Ovary (tissue), 7 donors: ENCODE measurements at regions not wholly inside any gene's neighbourhood (a gene's known extent, or its start where the extent isn't known, plus 50 kb on each side); places are given as distances from the start of the nearest gene placed in this dataset.

Experiments
- DNase-seq, 5 donors: peaks; one replicate each; pipeline ENCODE4 v3.0.0-alpha.2; 2019 to 2020
- H3K27ac ChIP-seq, 2 donors: fragments of 200-600 bp; one replicate each; pipeline versions ENCODE4 v1.5.1 to v1.8.0; 2019 to 2022
- H3K27me3 ChIP-seq: fragments of 200-600 bp; one replicate; pipeline ENCODE4 v1.8.0; 2022
- H3K36me3 ChIP-seq: fragments of 200-600 bp; sonication (generic); one replicate; pipeline ENCODE4 v1.5.1; 2019
- H3K4me1 ChIP-seq: one replicate; pipeline ENCODE4 v1.8.1; 2013; ENCODE audit warnings: mild to moderate bottlenecking, moderate library complexity; ENCODE audit not compliant: insufficient read depth
- H3K4me3 ChIP-seq: fragments of 200-600 bp; sonication (generic); one replicate; pipeline ENCODE4 v1.5.1; 2017
- H3K9me3 ChIP-seq, 2 donors: fragments of 200-600 bp in 1 of 2; sonication (generic) in 1 of 2; one replicate each; pipeline versions ENCODE4 v1.5.1 to v1.8.1; 2013 to 2019; ENCODE audit warnings: mild to moderate bottlenecking in 1 of 2, moderate library complexity in 1 of 2
- CTCF ChIP-seq, 3 donors: fragments of 450-650 bp in 2 of 3; fragments of 200-600 bp in 1 of 3; IDR thresholded peaks; one replicate each; pipeline versions ENCODE4 v1.5.1 to v1.8.0; 2016 to 2022; ENCODE audit warnings: antibody characterized with exemption in 3 of 3, mild to moderate bottlenecking in 1 of 3
- EP300 ChIP-seq: sonication (generic); formaldehyde crosslinking; IDR thresholded peaks from one replicate; pipeline ENCODE4 v1.6.1; 2017; ENCODE audit warnings: antibody characterized with exemption
- POLR2A ChIP-seq: fragments of 450-650 bp; IDR thresholded peaks from one replicate; pipeline ENCODE4 v1.6.1; 2017; ENCODE audit warnings: antibody characterized with exemption, mild to moderate bottlenecking, moderate library complexity
- WGBS, 3 donors: extraction: QIAGEN DNeasy Blood & Tissue Kit in 1 of 3; methylation state at CpG; one replicate each; pipeline versions ENCODE4 v1.1.5 to v1.1.7; 2013 to 2017; 5-methylcytosine and 5-hydroxymethylcytosine counted together
- intact Hi-C, 4 donors: fragments of 100-400 bp; cut with DNase I; formaldehyde crosslinking; loops; one replicate each; pipeline versions ENCODE4 v1.11.0 to v1.15.1; 2022 to 2023
- donor health status: DM: no; HTN: no; CAD: no; lungs with moderate emphysema.
- donor health status: DM: no; HTN: no; CAD: no.
- donor health status: Bipolar disorder and iron deficiency.
- donor health status: DM: no; HTN: no; CAD: no.
- donor health status: DM: yes; HTN: yes; CAD: no.

DNA sequence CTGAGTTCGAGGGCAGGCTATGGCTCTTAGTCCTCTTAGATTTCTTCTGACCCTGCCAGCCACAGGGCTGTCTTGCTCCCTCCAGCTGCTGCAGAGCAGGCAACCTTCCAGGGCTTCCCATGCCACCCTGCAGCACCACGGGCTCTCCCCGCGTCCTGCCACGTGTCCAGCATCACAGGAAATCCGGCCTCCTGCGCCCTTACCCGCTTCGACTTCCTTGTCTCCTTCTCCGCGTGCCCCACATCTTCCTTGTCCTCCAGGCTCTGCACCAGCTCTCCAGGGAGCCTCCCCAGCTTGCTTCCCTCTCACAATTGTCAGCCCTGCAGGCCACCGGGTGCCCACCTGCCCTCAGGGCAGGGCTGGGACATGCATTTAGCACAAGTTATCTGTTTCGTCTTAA is 253.5 kb downstream of the DCDC2C start:
- WGBS, 3 donors: 82 to 86% (median 85%) methylated on average over 13 of the region's 13 CpGs
- TF ChIP-seq POLR2A: no peak
- no peak for TF ChIP-seq EP300
- no peak for TF ChIP-seq CTCF (IDR thresholded peaks at IDR 0.05)
- H3K9me3 ChIP-seq: no peaks in the 10 kb centered on the region
- H3K4me3 ChIP-seq: no peak overlapping the region
- DNase-seq: no peak
- H3K36me3 ChIP-seq: no peaks in the 10 kb centered on the region
- intact Hi-C loops: no loop called here
- no peaks in the 10 kb centered on the region for H3K27me3 ChIP-seq
- H3K27ac ChIP-seq: no peak overlapping the region
- H3K4me1 ChIP-seq: no peaks in the 10 kb centered on the region

DNA sequence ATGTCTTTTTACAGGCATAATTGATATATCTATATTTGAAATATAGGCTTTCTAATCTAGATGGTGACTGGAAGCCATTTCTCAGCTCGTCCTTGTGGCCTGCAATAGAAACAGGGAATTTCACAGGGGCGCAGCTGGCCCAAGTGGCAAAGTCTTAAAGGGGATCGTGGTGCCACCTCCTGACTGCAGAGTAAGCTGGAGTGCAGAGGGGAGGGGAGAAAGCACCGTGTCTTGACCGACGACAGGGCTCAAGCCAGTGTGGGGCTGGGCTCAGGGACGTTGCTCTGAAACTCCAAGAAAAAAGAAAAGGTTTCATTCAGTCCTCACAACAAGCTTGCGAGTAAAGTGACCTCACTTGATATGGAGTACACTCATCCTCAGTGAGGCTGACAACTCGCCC is 255.1 kb downstream of the DCDC2C start:
- H3K4me1 ChIP-seq: no peaks in the 10 kb centered on the region
- DNase-seq: no peak
- intact Hi-C loops: no loop called here
- H3K9me3 ChIP-seq: no peaks in the 10 kb centered on the region
- H3K4me3 ChIP-seq: no peak overlapping the region
- TF ChIP-seq POLR2A (no peak), CTCF (IDR thresholded peaks at IDR 0.05) (no peak), EP300 (no peak)
- H3K27ac ChIP-seq: no peak overlapping the region
- no peaks in the 10 kb centered on the region for H3K36me3 ChIP-seq
- H3K27me3 ChIP-seq: no peaks in the 10 kb centered on the region
- WGBS, 3 donors: 64 to 73% (median 66%) methylated on average over 9 of the region's 9 CpGs

DNA sequence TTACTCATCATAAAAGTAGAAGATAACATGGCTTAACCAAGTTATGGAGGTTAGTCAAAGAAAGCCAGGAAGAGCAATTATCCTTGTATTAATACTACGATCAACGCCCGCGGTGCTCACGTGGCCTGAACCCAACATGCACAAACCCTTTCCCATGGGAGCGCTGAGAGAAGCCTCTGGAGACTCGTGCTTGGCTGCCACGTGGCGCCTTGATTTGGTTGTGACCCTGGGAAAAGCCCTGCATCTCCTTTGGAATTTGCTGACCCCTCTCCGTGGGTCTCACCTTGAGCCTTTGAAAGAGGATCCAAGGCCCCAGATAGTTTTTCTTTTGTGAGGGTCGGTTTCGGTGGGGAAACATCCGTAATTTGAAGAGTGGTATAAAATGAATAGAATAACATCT is 255.6 kb downstream of the DCDC2C start:
- TF ChIP-seq EP300 (no peak), CTCF (IDR thresholded peaks at IDR 0.05) (no peak), POLR2A (no peak)
- Histone ChIP-seq H3K4me3 (no peak overlapping the region), H3K9me3 (no peaks in the 10 kb centered on the region), H3K27me3 (no peaks in the 10 kb centered on the region), H3K27ac (no peak overlapping the region), H3K36me3 (no peaks in the 10 kb centered on the region), H3K4me1 (no peaks in the 10 kb centered on the region)
- no peak for DNase-seq
- intact Hi-C loops: no loop called here
- WGBS, 3 donors: 48 to 50% (median 49%) methylated on average over 13 of the region's 13 CpGs

GRCh38 chr2:3959372-3959771 is 256.0 kb downstream of the DCDC2C start:
- WGBS, 3 donors: 2 to 5% (median 2%) methylated on average over 2 of the region's 2 CpGs
- intact Hi-C loops: no loop called here
- H3K9me3 ChIP-seq: no peaks in the 10 kb centered on the region
- TF ChIP-seq POLR2A (no peak), CTCF (IDR thresholded peaks at IDR 0.05) (peak in 1 of 3 donors; percentile 22)
- no peaks in the 10 kb centered on the region for H3K4me1 ChIP-seq
- no peak overlapping the region for H3K27ac ChIP-seq
- H3K27me3 ChIP-seq: no peaks in the 10 kb centered on the region
- H3K36me3 ChIP-seq: no peaks in the 10 kb centered on the region
- DNase-seq: no peak
- H3K4me3 ChIP-seq: no peak overlapping the region

DNA sequence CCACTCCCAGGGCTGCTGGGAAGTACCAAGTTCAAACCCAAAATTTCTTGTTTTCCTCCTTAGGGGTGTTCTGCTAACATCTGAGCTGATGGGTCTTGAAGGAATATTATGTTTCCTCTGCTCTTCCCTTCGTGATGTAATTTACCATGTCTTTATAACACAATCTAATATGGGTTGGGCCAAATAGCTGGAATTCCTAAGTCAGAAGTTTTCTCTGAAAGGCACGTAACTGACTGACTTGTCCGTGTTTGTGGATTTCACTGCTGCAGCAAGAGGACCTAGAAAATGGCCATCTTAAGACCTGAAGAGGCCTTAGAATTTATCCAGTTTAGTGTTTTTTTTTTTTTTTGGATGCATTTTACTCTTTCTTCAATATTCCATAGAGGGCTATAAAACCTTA is 256.7 kb downstream of the DCDC2C start:
- H3K27me3 ChIP-seq: no peaks in the 10 kb centered on the region
- no peaks in the 10 kb centered on the region for H3K4me1 ChIP-seq
- DNase-seq: no peak
- intact Hi-C loops: loop anchor here in 1 of 4 donors (2.0 kb wide), 1 partner anchor 61 kb away; no protein-coding TSS in a partner anchor
- WGBS, 3 donors: 44 to 61% (median 58%) methylated on average over 3 of the region's 3 CpGs
- H3K4me3 ChIP-seq: no peak overlapping the region
- no peak overlapping the region for H3K27ac ChIP-seq
- no peak for TF ChIP-seq POLR2A
- TF ChIP-seq CTCF (IDR thresholded peaks at IDR 0.05): no peak
- TF ChIP-seq EP300: no peak
- H3K36me3 ChIP-seq: no peaks in the 10 kb centered on the region
- H3K9me3 ChIP-seq: no peaks in the 10 kb centered on the region
